Activated B cell treated with CpG ODN at 0.5 μM for 24 hours (primary cell): ENCODE measurements at regions not wholly inside any gene's neighbourhood (a gene's known extent, or its start where the extent isn't known, plus 50 kb on each side); places are given as distances from the start of the nearest gene placed in this dataset.

ENCODE experiments used
- ATAC-seq: fragments of 200-7000 bp; cut with Tn5 transposase; one replicate; pipeline ENCODE4 v1.10.0; 2021; ENCODE audit warnings: low read depth, mild to moderate bottlenecking, moderate library complexity
- CTCF ChIA-PET: fragments of 350-600 bp; sonication (Branson Sonifier 250); formaldehyde crosslinking; loops from one replicate; lab custom pipeline; 2021; ENCODE audit warnings: antibody characterized with exemption; lab: Charles Lee
- POLR2A ChIA-PET: fragments of 350-600 bp; sonication (Branson Sonifier 250); formaldehyde crosslinking; loops from one replicate; lab custom pipeline; 2021; ENCODE audit warnings: antibody characterized with exemption; lab: Charles Lee
- DNase-seq: peaks from one replicate; pipeline ENCODE4 v3.0.0; 2022
- H3K27ac Mint-ChIP-seq: one replicate; pipeline ENCODE4 v1.8.0; 2020; ENCODE audit warnings: mixed read lengths
- H3K27me3 Mint-ChIP-seq: one replicate; pipeline ENCODE4 v1.8.0; 2021; ENCODE audit warnings: mixed read lengths
- H3K36me3 Mint-ChIP-seq: one replicate; pipeline ENCODE4 v1.8.0; 2021; ENCODE audit warnings: low read depth, mixed read lengths
- H3K4me1 Mint-ChIP-seq: one replicate; pipeline ENCODE4 v1.8.0; 2021; ENCODE audit warnings: mixed read lengths
- H3K4me3 Mint-ChIP-seq: one replicate; pipeline ENCODE4 v1.8.0; 2020; ENCODE audit warnings: mild to moderate bottlenecking, mixed read lengths
- H3K9me3 Mint-ChIP-seq: one replicate; pipeline ENCODE4 v1.8.0; 2020; ENCODE audit warnings: mixed read lengths
- CTCF ChIP-seq: fragments of 200-600 bp; IDR thresholded peaks from one replicate; pipeline ENCODE4 v1.8.0; 2022; ENCODE audit warnings: antibody characterized with exemption, mild to moderate bottlenecking
- intact Hi-C: fragments of 100-400 bp; cut with micrococcal nuclease; formaldehyde crosslinking; loops from one replicate; pipeline ENCODE4 v1.15.1; 2024

GRCh38 chr16:65658349-65658748, 536.5 kb upstream of the CDH11 start:
- no peak overlapping the region for H3K4me3 Mint-ChIP-seq
- ChIA-PET CTCF (no interaction called here), POLR2A (no interaction called here)
- DNase-seq (no peak), ATAC-seq (no peak)
- no peak overlapping the region for H3K27ac Mint-ChIP-seq
- H3K9me3 Mint-ChIP-seq: no peaks in the 10 kb centered on the region
- TF ChIP-seq CTCF: no peak
- no peaks in the 10 kb centered on the region for H3K4me1 Mint-ChIP-seq
- H3K36me3 Mint-ChIP-seq: no peaks in the 10 kb centered on the region
- no peaks in the 10 kb centered on the region for H3K27me3 Mint-ChIP-seq
- intact Hi-C loops: no loop called here

GRCh38 chr16:65657556-65657955, 535.7 kb upstream of the CDH11 start:
- Mint-ChIP-seq H3K4me3 (no peak overlapping the region), H3K4me1 (no peaks in the 10 kb centered on the region), H3K27ac (no peak overlapping the region), H3K36me3 (no peaks in the 10 kb centered on the region), H3K27me3 (no peaks in the 10 kb centered on the region), H3K9me3 (no peaks in the 10 kb centered on the region)
- POLR2A ChIA-PET: no interaction called here
- TF ChIP-seq CTCF: no peak
- ATAC-seq: no peak
- no peak for DNase-seq
- CTCF ChIA-PET: no interaction called here
- intact Hi-C loops: no loop called here

- no peak overlapping the region for H3K4me3 Mint-ChIP-seq
- ChIA-PET CTCF (no interaction called here), POLR2A (no interaction called here)
- H3K36me3 Mint-ChIP-seq: no peaks in the 10 kb centered on the region
- no peaks in the 10 kb centered on the region for H3K27me3 Mint-ChIP-seq
- H3K27ac Mint-ChIP-seq: no peak overlapping the region
- no peak for DNase-seq
- no peaks in the 10 kb centered on the region for H3K4me1 Mint-ChIP-seq
- intact Hi-C loops: no loop called here
- no peaks in the 10 kb centered on the region for H3K9me3 Mint-ChIP-seq
- no peak for ATAC-seq
- TF ChIP-seq CTCF: no peak
These were observed 535.2 kb upstream of the CDH11 start for GRCh38 chr16:65657071-65657494.

GRCh38 chr16:65655802-65656201, 533.9 kb upstream of the CDH11 start:
- POLR2A ChIA-PET: no interaction called here
- intact Hi-C loops: no loop called here
- ATAC-seq (no peak), DNase-seq (no peak)
- no peaks in the 10 kb centered on the region for H3K27me3 Mint-ChIP-seq
- H3K36me3 Mint-ChIP-seq: no peaks in the 10 kb centered on the region
- no peaks in the 10 kb centered on the region for H3K9me3 Mint-ChIP-seq
- no peaks in the 10 kb centered on the region for H3K4me1 Mint-ChIP-seq
- no peak overlapping the region for H3K27ac Mint-ChIP-seq
- TF ChIP-seq CTCF: no peak
- no peak overlapping the region for H3K4me3 Mint-ChIP-seq
- CTCF ChIA-PET: no interaction called here

GRCh38 chr16:65648101-65648500, 526.2 kb upstream of the CDH11 start:
- H3K27ac Mint-ChIP-seq: no peak overlapping the region
- peaks cover 2% of the 10 kb centered on the region for H3K9me3 Mint-ChIP-seq
- no peaks in the 10 kb centered on the region for H3K4me1 Mint-ChIP-seq
- no peak for TF ChIP-seq CTCF
- CTCF ChIA-PET: no interaction called here
- DNase-seq (no peak), ATAC-seq (no peak)
- H3K4me3 Mint-ChIP-seq: no peak overlapping the region
- no peaks in the 10 kb centered on the region for H3K36me3 Mint-ChIP-seq
- intact Hi-C loops: no loop called here
- POLR2A ChIA-PET: no interaction called here
- no peaks in the 10 kb centered on the region for H3K27me3 Mint-ChIP-seq
